Activated CD8-positive, alpha-beta memory T cell treated with anti-CD3 and anti-CD28 coated beads for 24 hours (primary cell): ENCODE measurements at regions not wholly inside any gene's neighbourhood (a gene's known extent, or its start where the extent isn't known, plus 50 kb on each side); places are given as distances from the start of the nearest gene placed in this dataset.
"Not testable (repeated sequence)": the region's sequence is repeated elsewhere in the genome, so short reads cannot be mapped to it uniquely, and the experiment has no call there.

Experiments
- DNase-seq: peaks from one replicate; pipeline ENCODE4 v3.0.0-alpha.2; 2020

- not testable (repeated sequence) for DNase-seq
Measured at GRCh38 chr12:131624756-131625501, 86.0 kb upstream of the SFSWAP start.

GRCh38 chr12:131625966-131626722, 84.7 kb upstream of the SFSWAP start:
- not testable (repeated sequence) for DNase-seq

GRCh38 chr12:131627151-131628022, 83.5 kb upstream of the SFSWAP start:
- DNase-seq: not testable (repeated sequence)

- DNase-seq: no peak
Measured at GRCh38 chr12:131628023-131628740, 82.7 kb upstream of the SFSWAP start.

DNA sequence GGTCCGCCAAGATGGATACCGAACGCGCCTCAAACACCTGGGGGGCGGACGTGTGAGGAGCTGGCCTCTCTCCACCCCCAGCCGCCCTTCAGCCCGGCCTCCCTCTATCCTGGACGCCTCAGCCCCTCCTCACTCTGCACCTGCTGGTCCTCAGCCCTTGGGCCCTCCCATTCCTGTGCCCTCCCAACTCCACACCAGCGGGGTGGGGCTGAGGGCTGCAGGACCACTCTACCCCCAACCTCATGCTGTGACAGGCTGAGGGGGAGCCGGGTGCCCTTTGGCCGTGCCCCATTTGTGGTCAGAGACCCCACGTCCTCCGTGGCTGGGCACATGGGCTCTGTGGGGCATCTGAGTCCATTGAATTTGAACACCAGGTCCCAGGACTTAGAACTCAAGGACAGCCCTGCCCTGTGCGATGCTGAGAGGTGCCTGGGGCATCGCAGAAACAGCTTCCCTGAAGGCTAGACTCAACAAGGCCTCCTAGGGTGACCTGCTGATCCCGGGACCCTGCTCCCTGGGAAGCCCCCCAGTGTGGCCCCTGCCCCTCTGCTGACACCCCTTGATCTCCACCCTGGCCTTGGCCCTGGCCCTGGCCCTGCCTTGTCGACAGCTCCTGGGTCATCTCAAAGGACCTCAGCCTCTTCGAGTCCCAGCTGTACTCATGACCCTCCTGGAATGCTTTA, 82.0 kb upstream of the SFSWAP start:
- no peak for DNase-seq

- DNase-seq: no peak
Measured at GRCh38 chr12:131631230-131631629, 79.7 kb upstream of the SFSWAP start.

DNA sequence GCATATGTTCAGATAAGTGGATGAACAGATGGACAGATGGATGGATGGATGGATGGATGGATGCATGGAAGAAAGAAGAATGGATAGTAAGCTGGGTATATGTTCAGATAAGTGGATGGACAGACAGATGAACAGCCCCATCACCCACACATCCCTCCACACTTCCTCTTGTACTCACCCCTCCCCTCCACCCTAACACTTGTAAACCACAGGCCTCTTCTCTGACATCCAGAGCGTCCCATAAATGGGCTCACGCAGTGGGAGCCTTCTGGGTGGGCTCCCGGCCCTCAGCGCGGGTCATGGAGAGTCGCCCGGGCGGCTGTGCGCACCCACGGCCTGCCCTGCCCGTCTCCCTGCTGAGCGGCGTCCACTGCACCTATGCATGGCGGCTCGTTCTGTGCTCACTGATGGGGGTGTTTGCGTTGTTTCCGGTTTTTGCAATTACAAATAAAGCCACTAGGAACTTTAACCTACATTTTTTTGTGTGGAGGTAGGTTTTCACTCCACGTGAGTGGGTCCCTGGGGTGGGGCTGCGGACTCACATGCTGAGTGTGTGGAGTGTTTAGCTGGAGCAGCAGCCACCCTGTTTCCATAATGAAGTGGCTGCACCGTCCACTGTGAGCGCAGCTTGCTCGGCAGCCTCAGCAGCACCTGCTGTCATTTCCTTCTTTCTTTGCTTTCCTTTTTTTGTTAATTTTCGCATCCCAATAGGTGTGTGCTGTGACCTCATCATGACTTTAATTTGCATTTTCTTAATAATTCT, 78.8 kb upstream of the SFSWAP start:
- not testable (repeated sequence) for DNase-seq

DNA sequence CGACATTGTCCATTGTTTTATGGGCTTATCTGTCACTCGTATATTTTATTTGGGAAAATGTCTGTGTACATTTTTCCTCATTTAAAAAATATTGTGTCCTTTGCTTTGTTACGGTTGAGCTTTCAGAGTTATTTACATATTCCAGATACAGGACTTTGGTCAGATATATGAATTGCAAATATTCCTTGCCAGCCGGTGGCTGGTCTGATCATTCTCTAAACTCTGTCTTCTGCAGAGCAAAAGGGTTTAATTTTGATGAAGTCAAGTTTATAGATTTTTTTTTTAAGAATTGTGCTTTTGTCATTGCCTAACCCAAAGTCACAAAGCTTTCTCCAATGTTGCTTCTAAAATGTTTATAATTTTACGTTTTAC, 78.3 kb upstream of the SFSWAP start:
- not testable (repeated sequence) for DNase-seq

DNA sequence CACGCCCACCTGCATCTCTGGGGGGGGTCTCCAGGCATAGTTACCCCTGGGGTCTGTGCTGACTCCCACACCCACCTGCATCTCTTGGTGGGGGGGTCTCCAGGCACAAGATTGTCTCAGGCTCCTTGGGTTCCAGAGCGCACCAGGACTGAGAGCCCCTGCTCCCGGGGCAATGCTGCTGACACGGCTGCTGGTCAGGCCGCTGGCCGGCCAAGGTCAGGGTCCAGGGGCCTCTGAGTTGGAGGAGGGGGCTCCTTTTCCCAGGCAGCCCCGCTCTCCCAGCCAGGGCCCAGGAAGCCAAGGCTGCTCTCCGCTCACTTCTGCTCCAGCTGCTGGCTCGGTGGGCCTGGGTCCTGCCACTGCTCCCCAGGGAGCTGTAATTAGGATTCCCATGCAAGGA, 77.3 kb upstream of the SFSWAP start:
- not testable (repeated sequence) for DNase-seq

DNA sequence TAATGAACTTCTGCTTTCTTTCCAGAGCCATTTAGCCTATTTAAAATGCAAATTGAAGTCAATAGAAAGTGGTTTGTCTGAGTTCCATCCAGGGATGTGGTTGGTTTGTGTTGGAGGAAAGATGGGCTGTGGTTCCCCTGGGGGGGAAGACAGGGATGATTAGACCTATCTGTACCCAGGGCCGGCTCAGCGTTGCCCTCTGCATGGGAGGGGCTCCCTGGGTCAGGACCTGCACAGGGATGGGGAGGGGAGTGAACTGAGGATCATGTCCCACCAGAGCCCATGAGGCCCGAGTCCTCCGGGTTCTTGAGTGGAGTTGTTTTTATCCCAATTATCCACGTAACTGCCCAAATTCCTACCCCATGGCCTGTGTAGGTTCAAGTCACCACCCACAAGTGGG, 76.9 kb upstream of the SFSWAP start:
- no peak for DNase-seq

DNA sequence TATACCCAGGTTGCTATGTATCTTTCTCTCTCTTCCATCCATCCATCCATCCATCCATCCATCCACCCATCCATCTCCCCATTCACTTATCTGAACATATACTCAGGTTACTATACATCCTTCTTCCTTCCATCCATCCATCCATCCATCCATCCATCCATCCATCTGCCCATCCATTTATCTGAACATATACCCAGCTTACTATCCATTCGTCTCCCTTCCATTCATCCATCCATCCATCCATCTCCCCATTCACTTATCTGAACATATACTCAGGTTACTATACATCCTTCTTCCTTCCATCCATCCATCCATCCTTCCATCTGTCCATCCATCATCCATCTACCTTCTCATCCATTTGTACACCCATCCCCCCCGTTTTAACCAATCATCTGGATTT, 75.9 kb upstream of the SFSWAP start:
- not testable (repeated sequence) for DNase-seq

DNA sequence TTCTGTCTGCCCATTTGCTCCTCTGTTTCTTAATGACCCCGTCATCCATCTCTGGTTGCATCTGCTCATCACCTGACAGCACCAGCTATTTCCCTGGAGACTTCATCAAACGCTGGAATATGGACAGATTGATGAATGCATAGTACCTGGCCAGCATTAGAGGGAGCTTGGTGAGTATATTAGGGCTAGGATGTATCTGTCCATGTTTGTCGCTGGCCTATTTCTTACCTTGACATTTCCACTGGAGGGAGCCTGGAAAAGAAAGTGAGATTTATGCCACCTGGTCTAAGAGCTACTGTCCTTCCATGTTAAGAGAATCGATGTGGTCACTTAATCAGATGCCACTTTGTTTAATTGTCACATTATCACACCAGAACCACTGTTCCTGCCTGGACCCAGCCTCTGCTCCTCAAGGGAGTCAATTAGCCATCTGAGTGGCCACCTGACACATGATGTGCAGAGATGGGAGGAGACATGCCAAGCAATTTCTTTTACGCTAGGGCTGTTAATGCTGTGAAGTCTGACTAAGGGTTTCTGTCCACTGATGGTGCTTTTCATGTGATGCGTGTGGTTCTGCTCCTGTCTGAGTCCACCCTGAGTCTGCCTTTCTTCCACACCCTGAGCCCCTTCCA, 75.3 kb upstream of the SFSWAP start:
- no peak for DNase-seq

DNA sequence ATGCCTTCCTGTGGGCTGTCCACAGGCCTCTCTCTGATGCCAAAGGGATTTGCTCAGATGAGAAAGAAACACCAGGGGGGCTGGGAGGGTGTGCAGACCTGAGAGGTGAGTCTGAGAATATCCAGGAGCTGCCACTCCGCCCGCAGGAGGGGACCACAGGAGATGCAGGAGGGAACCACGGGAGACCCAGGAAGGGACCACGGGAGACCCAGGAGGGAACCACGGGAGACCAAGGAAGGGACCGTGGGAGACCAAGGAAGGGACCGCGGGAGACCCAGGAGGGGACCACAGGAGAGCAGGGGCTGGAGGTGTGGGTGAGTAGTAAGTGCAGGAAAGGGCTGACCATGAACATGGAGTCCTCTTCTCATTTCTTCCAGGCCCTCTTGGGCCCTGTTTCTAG, 74.6 kb upstream of the SFSWAP start:
- DNase-seq: no peak

GRCh38 chr12:131636940-131637750, 73.7 kb upstream of the SFSWAP start:
- no peak for DNase-seq

DNA sequence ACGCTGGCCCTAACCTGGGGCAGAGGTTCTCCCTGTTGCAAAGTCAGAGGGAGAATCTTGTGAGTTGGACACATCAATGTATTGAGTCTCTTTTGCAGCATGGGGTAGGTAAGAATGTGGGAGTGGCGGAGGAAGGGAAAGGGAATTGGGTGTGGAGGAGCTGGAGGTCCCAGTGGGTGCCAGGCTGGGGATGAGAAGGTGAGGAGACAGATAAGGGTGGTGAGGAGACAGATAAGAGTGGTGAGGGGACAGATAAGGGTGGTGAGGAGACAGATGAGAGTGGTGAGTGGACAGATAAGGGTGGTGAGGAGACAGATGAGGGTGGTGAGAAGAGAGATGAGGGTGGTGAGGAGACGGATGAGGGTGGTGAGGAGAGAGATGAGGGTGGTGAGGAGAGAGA, 72.9 kb upstream of the SFSWAP start:
- DNase-seq: no peak

- DNase-seq: no peak
Measured at GRCh38 chr12:131639270-131639940, 71.5 kb upstream of the SFSWAP start.

DNA sequence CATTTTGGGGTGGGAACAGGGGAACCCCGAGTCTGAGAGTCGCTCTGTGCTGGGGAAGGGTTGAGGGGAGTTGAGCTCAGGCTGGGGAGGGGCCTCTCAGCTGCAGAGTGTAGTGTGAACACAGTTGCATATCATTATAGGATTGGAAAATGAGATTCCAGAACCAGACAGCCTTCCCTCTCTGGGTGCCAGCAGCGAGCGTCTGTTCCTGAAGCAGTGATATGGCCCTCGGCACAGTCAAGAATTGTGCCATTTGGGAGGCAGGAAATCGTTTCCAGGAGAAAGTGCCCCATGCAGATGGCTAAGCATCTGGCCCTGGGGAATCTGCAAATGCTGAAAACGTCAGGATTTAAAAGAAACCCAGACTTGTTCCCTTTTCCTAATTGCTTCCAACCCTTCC, 70.4 kb upstream of the SFSWAP start:
- DNase-seq: no peak

- DNase-seq: no peak
Measured at GRCh38 chr12:131641315-131641714, 69.6 kb upstream of the SFSWAP start.

GRCh38 chr12:131642101-131642540, 68.8 kb upstream of the SFSWAP start:
- no peak for DNase-seq
